WTC11 (cell line): ENCODE measurements at regions not wholly inside any gene's neighbourhood (a gene's known extent, or its start where the extent isn't known, plus 50 kb on each side); places are given as distances from the start of the nearest gene placed in this dataset.

Experiments
- ATAC-seq: fragments of 200-7000 bp; cut with Tn5 transposase; 2 replicates; pipeline ENCODE4 v1.10.0; 2021; ENCODE audit warnings: mild to moderate bottlenecking, moderate library complexity
- CTCF ChIA-PET: fragments of 300-600 bp; sonication (Branson Sonifier 250); formaldehyde crosslinking; loops from one replicate; lab custom pipeline; 2021; ENCODE audit warnings: antibody characterized with exemption; lab: Charles Lee
- POLR2A ChIA-PET: fragments of 350-600 bp; sonication (Branson Sonifier 250); formaldehyde crosslinking; loops from one replicate; lab custom pipeline; 2021; ENCODE audit warnings: antibody characterized with exemption; lab: Charles Lee
- DNase-seq: peaks from one replicate; pipeline ENCODE4 v3.0.0; 2021; ENCODE audit warnings: low spot score
- H3K27ac Mint-ChIP-seq: 2 replicates; pipeline ENCODE4 v1.8.0; 2021; ENCODE audit warnings: mixed read lengths
- H3K27me3 Mint-ChIP-seq: 2 replicates; pipeline ENCODE4 v1.8.0; 2021; ENCODE audit warnings: low read depth, mild to moderate bottlenecking, moderate library complexity, mixed read lengths
- H3K36me3 Mint-ChIP-seq: 2 replicates; pipeline ENCODE4 v1.8.0; 2021; ENCODE audit warnings: mixed read lengths
- H3K4me1 Mint-ChIP-seq: 2 replicates; pipeline ENCODE4 v1.8.0; 2022; ENCODE audit warnings: mixed read lengths
- H3K4me3 Mint-ChIP-seq: 2 replicates; pipeline ENCODE4 v1.8.0; 2021; ENCODE audit warnings: mild to moderate bottlenecking, moderate library complexity, mixed read lengths
- H3K9me3 Mint-ChIP-seq: 2 replicates; pipeline ENCODE4 v1.8.0; 2021; ENCODE audit warnings: mixed read lengths
- CDX4 ChIP-seq: fragments of 250-450 bp; sonication (Bioruptor Pico); IDR thresholded peaks from 2 replicates; pipeline ENCODE4 v1.9.0; 2021; ENCODE audit warnings: moderate library complexity, mild to moderate bottlenecking, inconsistent platforms, borderline replicate concordance
- CREB1 ChIP-seq: sonication (generic); formaldehyde crosslinking; IDR thresholded peaks from 2 replicates; pipeline ENCODE4 v1.8.0; 2023; ENCODE audit warnings: mild to moderate bottlenecking, missing genetic modification reagents
- CREM ChIP-seq: sonication (generic); formaldehyde crosslinking; IDR thresholded peaks from 2 replicates; pipeline ENCODE4 v1.8.1; 2022; ENCODE audit warnings: mild to moderate bottlenecking, missing genetic modification reagents, moderate library complexity
- FOXK1 ChIP-seq: sonication (generic); formaldehyde crosslinking; IDR thresholded peaks from 2 replicates; pipeline ENCODE4 v1.8.0; 2022; ENCODE audit warnings: mild to moderate bottlenecking, moderate library complexity, missing genetic modification reagents
- GABPB1 ChIP-seq: sonication (generic); formaldehyde crosslinking; IDR thresholded peaks from 2 replicates; pipeline ENCODE4 v1.8.1; 2023; ENCODE audit warnings: mild to moderate bottlenecking, missing genetic modification reagents
- GTF2I ChIP-seq: fragments of 250-450 bp; sonication (Bioruptor Pico); conservative IDR thresholded peaks from 2 replicates; pipeline ENCODE4 v1.4.0; 2021; ENCODE audit warnings: mild to moderate bottlenecking
- JAZF1 ChIP-seq: fragments of 250-450 bp; sonication (Bioruptor Pico); IDR thresholded peaks from 2 replicates; pipeline ENCODE4 v1.9.0; 2021; ENCODE audit warnings: moderate library complexity, mild to moderate bottlenecking, inconsistent platforms
- JUN ChIP-seq: sonication (generic); formaldehyde crosslinking; IDR thresholded peaks from 2 replicates; pipeline ENCODE4 v1.8.0; 2023; ENCODE audit warnings: mild to moderate bottlenecking, missing genetic modification reagents
- MXD4 ChIP-seq: fragments of 250-450 bp; sonication (Bioruptor Pico); IDR thresholded peaks from 2 replicates; pipeline ENCODE4 v1.8.0; 2021; ENCODE audit warnings: mild to moderate bottlenecking, moderate library complexity, borderline replicate concordance
- NFE2L1 ChIP-seq: sonication (generic); formaldehyde crosslinking; IDR thresholded peaks from 2 replicates; pipeline ENCODE4 v1.8.1; 2023; ENCODE audit warnings: missing genetic modification reagents
- OVOL2 ChIP-seq: fragments of 250-450 bp; sonication (Bioruptor Pico); IDR thresholded peaks from 2 replicates; pipeline ENCODE4 v1.9.0; 2021; ENCODE audit warnings: mild to moderate bottlenecking, borderline replicate concordance
- PRRX2 ChIP-seq: fragments of 250-450 bp; sonication (Bioruptor Pico); IDR thresholded peaks from 2 replicates; pipeline ENCODE4 v1.8.0; 2021; ENCODE audit warnings: mild to moderate bottlenecking
- RORB ChIP-seq: fragments of 250-450 bp; sonication (Bioruptor Pico); IDR thresholded peaks from 2 replicates; pipeline ENCODE4 v1.9.0; 2021; ENCODE audit warnings: mild to moderate bottlenecking
- TCF7 ChIP-seq: sonication (generic); formaldehyde crosslinking; IDR thresholded peaks from 2 replicates; pipeline ENCODE4 v1.8.0; 2022; ENCODE audit warnings: mild to moderate bottlenecking, low read depth, missing genetic modification reagents, moderate library complexity
- USF2 ChIP-seq: sonication (generic); formaldehyde crosslinking; IDR thresholded peaks from 2 replicates; pipeline ENCODE4 v1.8.1; 2023; ENCODE audit warnings: mild to moderate bottlenecking, missing genetic modification reagents, moderate library complexity
- ZNF121 ChIP-seq: sonication (generic); formaldehyde crosslinking; IDR thresholded peaks from 2 replicates; pipeline ENCODE4 v1.8.0; 2023; ENCODE audit warnings: missing genetic modification reagents
- ZNF232 ChIP-seq: sonication (generic); formaldehyde crosslinking; IDR thresholded peaks from 2 replicates; pipeline ENCODE4 v1.8.0; 2022; ENCODE audit warnings: mild to moderate bottlenecking, missing genetic modification reagents
- TF ChIP-seq, protein P1 (sequence below): sonication (generic); formaldehyde crosslinking; IDR thresholded peaks from 2 replicates; pipeline ENCODE4 v1.8.1; 2022; ENCODE audit warnings: mild to moderate bottlenecking, moderate library complexity, missing genetic modification reagents
- TF ChIP-seq, protein P2 (sequence below): sonication (generic); formaldehyde crosslinking; conservative IDR thresholded peaks from 2 replicates; pipeline ENCODE4 v1.8.1; 2023; ENCODE audit warnings: mild to moderate bottlenecking, low read depth, missing genetic modification reagents, moderate library complexity
- TF ChIP-seq, protein P3 (sequence below): fragments of 250-450 bp; sonication (Bioruptor Pico); IDR thresholded peaks from 2 replicates; pipeline ENCODE4 v1.9.0; 2021; ENCODE audit warnings: mild to moderate bottlenecking
- TF ChIP-seq, protein P4 (sequence below): sonication (generic); formaldehyde crosslinking; IDR thresholded peaks from 2 replicates; pipeline ENCODE4 v1.8.1; 2022; ENCODE audit warnings: mild to moderate bottlenecking, missing genetic modification reagents, moderate library complexity, borderline replicate concordance
- TF ChIP-seq, protein P5 (sequence below): sonication (generic); formaldehyde crosslinking; IDR thresholded peaks from 2 replicates; pipeline ENCODE4 v1.8.0; 2022; ENCODE audit warnings: mild to moderate bottlenecking, missing genetic modification reagents

DNA sequence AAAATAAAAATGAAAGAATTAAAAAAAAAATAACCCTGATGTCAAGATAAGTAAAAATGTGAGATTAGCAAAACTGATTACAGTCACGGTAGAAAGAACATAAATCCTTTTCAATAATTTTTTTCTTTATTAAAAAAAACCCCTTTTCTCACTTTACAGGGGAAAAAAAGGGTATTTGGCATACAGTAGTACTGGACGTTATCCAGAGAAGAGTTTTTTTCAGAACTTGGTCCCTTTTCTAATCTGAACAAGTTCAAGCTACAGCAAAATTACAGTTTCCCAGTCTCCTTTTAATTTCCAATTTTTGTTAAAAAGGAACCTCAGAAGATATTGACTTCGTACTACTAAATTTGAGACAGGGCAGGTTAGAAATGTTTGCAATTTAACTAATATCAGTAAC is 134.7 kb upstream of the DCN start (continued):
- TF ChIP-seq JAZF1, result no peak
- TF ChIP-seq, protein P1, sequence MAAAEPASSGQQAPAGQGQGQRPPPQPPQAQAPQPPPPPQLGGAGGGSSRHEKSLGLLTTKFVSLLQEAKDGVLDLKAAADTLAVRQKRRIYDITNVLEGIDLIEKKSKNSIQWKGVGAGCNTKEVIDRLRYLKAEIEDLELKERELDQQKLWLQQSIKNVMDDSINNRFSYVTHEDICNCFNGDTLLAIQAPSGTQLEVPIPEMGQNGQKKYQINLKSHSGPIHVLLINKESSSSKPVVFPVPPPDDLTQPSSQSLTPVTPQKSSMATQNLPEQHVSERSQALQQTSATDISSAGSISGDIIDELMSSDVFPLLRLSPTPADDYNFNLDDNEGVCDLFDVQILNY, result no peak
- no peak for TF ChIP-seq JUN (CRISPR knock-in tag)
- no peak for TF ChIP-seq CDX4 (CRISPR knock-in tag)
- no peak for TF ChIP-seq OVOL2 (CRISPR knock-in tag)
- TF ChIP-seq, protein P2, sequence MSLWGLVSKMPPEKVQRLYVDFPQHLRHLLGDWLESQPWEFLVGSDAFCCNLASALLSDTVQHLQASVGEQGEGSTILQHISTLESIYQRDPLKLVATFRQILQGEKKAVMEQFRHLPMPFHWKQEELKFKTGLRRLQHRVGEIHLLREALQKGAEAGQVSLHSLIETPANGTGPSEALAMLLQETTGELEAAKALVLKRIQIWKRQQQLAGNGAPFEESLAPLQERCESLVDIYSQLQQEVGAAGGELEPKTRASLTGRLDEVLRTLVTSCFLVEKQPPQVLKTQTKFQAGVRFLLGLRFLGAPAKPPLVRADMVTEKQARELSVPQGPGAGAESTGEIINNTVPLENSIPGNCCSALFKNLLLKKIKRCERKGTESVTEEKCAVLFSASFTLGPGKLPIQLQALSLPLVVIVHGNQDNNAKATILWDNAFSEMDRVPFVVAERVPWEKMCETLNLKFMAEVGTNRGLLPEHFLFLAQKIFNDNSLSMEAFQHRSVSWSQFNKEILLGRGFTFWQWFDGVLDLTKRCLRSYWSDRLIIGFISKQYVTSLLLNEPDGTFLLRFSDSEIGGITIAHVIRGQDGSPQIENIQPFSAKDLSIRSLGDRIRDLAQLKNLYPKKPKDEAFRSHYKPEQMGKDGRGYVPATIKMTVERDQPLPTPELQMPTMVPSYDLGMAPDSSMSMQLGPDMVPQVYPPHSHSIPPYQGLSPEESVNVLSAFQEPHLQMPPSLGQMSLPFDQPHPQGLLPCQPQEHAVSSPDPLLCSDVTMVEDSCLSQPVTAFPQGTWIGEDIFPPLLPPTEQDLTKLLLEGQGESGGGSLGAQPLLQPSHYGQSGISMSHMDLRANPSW (CRISPR knock-in tag), result no peak

DNA sequence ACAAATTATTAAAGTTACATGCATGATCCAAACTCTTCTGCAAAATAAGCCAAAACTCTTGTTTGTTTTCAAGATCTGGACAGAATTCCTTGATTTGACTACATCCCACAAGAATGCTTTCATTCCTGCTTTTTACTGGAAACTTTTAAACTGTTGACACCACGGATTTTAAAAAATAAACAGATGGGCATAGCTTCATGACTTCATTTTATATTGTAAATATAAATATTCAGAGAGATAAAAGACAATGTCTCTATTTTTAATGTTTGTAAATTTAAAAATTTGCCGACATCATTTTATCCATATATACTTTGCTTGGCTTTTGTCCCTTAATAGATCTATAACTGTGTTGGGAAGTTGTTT is 134.3 kb upstream of the DCN start:
- Mint-ChIP-seq H3K4me3 (no peak overlapping the region), H3K9me3 (peaks cover 16% of the 10 kb centered on the region), H3K27ac (no peak overlapping the region), H3K4me1 (peaks cover 21% of the 10 kb centered on the region), H3K27me3 (no peaks in the 10 kb centered on the region), H3K36me3 (peaks cover 3% of the 10 kb centered on the region; the same call in 1 of the 2 replicates)
- no peak for ATAC-seq
- ChIA-PET CTCF (interaction anchor here (1.2 to 1.9 kb wide), 2 partner anchors 10 to 372 kb away, joined by 4 to 11 read pairs; no protein-coding TSS in a partner anchor), POLR2A (no interaction called here)
- DNase-seq, result no peak
- TF ChIP-seq NFE2L1, result no peak
- no peak for TF ChIP-seq RORB (CRISPR knock-in tag)
- no peak for TF ChIP-seq MXD4 (CRISPR knock-in tag)
- TF ChIP-seq, protein P3, sequence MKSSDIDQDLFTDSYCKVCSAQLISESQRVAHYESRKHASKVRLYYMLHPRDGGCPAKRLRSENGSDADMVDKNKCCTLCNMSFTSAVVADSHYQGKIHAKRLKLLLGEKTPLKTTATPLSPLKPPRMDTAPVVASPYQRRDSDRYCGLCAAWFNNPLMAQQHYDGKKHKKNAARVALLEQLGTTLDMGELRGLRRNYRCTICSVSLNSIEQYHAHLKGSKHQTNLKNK (CRISPR knock-in tag), result no peak
- TF ChIP-seq CREM (CRISPR knock-in tag), result no peak
- TF ChIP-seq ZNF121 (CRISPR knock-in tag), result no peak
- no peak for TF ChIP-seq GABPB1 (CRISPR knock-in tag)
- no peak for TF ChIP-seq TCF7 (CRISPR knock-in tag)
- TF ChIP-seq FOXK1 (CRISPR knock-in tag), result no peak
- no peak for TF ChIP-seq GTF2I
- TF ChIP-seq, protein P4, sequence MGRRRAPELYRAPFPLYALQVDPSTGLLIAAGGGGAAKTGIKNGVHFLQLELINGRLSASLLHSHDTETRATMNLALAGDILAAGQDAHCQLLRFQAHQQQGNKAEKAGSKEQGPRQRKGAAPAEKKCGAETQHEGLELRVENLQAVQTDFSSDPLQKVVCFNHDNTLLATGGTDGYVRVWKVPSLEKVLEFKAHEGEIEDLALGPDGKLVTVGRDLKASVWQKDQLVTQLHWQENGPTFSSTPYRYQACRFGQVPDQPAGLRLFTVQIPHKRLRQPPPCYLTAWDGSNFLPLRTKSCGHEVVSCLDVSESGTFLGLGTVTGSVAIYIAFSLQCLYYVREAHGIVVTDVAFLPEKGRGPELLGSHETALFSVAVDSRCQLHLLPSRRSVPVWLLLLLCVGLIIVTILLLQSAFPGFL (CRISPR knock-in tag), result no peak
- TF ChIP-seq CREB1 (CRISPR knock-in tag), result no peak
- no peak for TF ChIP-seq PRRX2 (CRISPR knock-in tag)
- TF ChIP-seq, protein P5, sequence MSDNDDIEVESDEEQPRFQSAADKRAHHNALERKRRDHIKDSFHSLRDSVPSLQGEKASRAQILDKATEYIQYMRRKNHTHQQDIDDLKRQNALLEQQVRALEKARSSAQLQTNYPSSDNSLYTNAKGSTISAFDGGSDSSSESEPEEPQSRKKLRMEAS, result no peak
- TF ChIP-seq USF2 (CRISPR knock-in tag), result no peak
- no peak for TF ChIP-seq ZNF232
